ENCODE measurements at regions not wholly inside any gene's neighbourhood (a gene's known extent, or its start where the extent isn't known, plus 50 kb on each side); places are given as distances from the start of the nearest gene placed in this dataset.

- peak; percentile 94 to 98 for DNase-seq (ENCODE audit: low read depth in 1 of 2, low spot score in 1 of 2)
- peak; percentile 94 to 98 for ATAC-seq
- H3K4me3 ChIP-seq = peak overlapping the region; percentile 30; the same call in 1 of the 3 replicates
- peak overlapping the region; percentile 95 for H3K4me2 ChIP-seq
- ChIA-PET CTCF (interaction anchor here (0.7 to 4.0 kb wide), 19 partner anchors 10 to 407 kb away, joined by 3 to 14 read pairs (median 4); no protein-coding TSS in a partner anchor), POLR2A (interaction anchor here (0.7 to 3.5 kb wide), 15 partner anchors 10 to 315 kb away, joined by 3 to 37 read pairs (median 5); partner anchors contain the start of gene PMEPA1)
- peaks cover 54% of the 10 kb centered on the region for H3K4me1 ChIP-seq
- peak overlapping the region; percentile 95 to 96 for H3K27ac ChIP-seq
- WGBS (ENCODE audit: missing lambda C conversion rate) = 3% methylated on average over 15 of the region's 15 CpGs
- peaks cover 13% of the 10 kb centered on the region for H3K9me3 ChIP-seq
- peak; percentile 49 for FAIRE-seq
- no peak for TF ChIP-seq KDM1A (IDR thresholded peaks at IDR 0.05; ENCODE audit: low read depth)
- no peak for TF ChIP-seq POLR2AphosphoS2 (conservative IDR thresholded peaks at IDR 0.05; ENCODE audit: low read length)
- TF ChIP-seq, protein P1, sequence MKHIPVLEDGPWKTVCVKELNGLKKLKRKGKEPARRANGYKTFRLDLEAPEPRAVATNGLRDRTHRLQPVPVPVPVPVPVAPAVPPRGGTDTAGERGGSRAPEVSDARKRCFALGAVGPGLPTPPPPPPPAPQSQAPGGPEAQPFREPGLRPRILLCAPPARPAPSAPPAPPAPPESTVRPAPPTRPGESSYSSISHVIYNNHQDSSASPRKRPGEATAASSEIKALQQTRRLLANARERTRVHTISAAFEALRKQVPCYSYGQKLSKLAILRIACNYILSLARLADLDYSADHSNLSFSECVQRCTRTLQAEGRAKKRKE (CRISPR knock-in tag; IDR thresholded peaks at IDR 0.05; ENCODE audit: low read depth) = no peak
- no peak for TF ChIP-seq CHD4 (IDR thresholded peaks at IDR 0.05; ENCODE audit: borderline replicate concordance)
- no peak for TF ChIP-seq PHF8 (IDR thresholded peaks at IDR 0.05; ENCODE audit: borderline replicate concordance, low read depth)
- TF ChIP-seq POLR2A (IDR thresholded peaks at IDR 0.05; ENCODE audit: low read length) = no peak
- TF ChIP-seq HOXB13 (CRISPR knock-in tag; IDR thresholded peaks at IDR 0.05; ENCODE audit: low read depth) = peak; percentile 26; the same call in 1 of the 2 replicates
- TF ChIP-seq ZFP36 (IDR thresholded peaks at IDR 0.05; ENCODE audit: borderline replicate concordance, partially characterized antibody) = no peak
- no peak for TF ChIP-seq ZC3H11A (IDR thresholded peaks at IDR 0.05)
- TF ChIP-seq ZSCAN20 (CRISPR knock-in tag; IDR thresholded peaks at IDR 0.05) = no peak
- TF ChIP-seq BHLHE40 (IDR thresholded peaks at IDR 0.05; ENCODE audit: low read depth, low read length) = no peak
- no peak for TF ChIP-seq HMGXB4 (CRISPR knock-in tag; IDR thresholded peaks at IDR 0.05; ENCODE audit: borderline replicate concordance)
- no peak for TF ChIP-seq MAFK (IDR thresholded peaks at IDR 0.05; ENCODE audit: partially characterized antibody)
- TF ChIP-seq JUN (IDR thresholded peaks at IDR 0.05) = peak; percentile 97 to 98
- peak; percentile 97 for TF ChIP-seq GATA3 (IDR thresholded peaks at IDR 0.05; ENCODE audit: borderline replicate concordance)
- no peak for TF ChIP-seq RNF2 (IDR thresholded peaks at IDR 0.05; ENCODE audit: borderline replicate concordance, low read depth)
- TF ChIP-seq, protein P2, sequence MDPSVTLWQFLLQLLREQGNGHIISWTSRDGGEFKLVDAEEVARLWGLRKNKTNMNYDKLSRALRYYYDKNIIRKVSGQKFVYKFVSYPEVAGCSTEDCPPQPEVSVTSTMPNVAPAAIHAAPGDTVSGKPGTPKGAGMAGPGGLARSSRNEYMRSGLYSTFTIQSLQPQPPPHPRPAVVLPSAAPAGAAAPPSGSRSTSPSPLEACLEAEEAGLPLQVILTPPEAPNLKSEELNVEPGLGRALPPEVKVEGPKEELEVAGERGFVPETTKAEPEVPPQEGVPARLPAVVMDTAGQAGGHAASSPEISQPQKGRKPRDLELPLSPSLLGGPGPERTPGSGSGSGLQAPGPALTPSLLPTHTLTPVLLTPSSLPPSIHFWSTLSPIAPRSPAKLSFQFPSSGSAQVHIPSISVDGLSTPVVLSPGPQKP (IDR thresholded peaks at IDR 0.05; ENCODE audit: low read depth, low read length) = no peak
- TF ChIP-seq ZNF302 (CRISPR knock-in tag; IDR thresholded peaks at IDR 0.05) = no peak
- TF ChIP-seq CBX8 (IDR thresholded peaks at IDR 0.05) = no peak
- no peak for TF ChIP-seq NPAS2 (CRISPR knock-in tag; IDR thresholded peaks at IDR 0.05; ENCODE audit: borderline replicate concordance)
- TF ChIP-seq MAX (IDR thresholded peaks at IDR 0.05) = peak; percentile 87
- TF ChIP-seq RAD21 (conservative IDR thresholded peaks at IDR 0.05 in 1 of 2, IDR thresholded peaks at IDR 0.05 in 1 of 2) = peak; percentile 61 to 83
- no peak for TF ChIP-seq CTCF (IDR thresholded peaks at IDR 0.05)
- TF ChIP-seq EHF (CRISPR knock-in tag; IDR thresholded peaks at IDR 0.05) = no peak
- no peak for TF ChIP-seq MYC (IDR thresholded peaks at IDR 0.05; ENCODE audit: borderline replicate concordance, low read length)
- TF ChIP-seq RCOR1 (IDR thresholded peaks at IDR 0.05; ENCODE audit: low read depth, low read length) = 0 out of 2 replicates have a peak, but pooled peaks have one; percentile 24
- TF ChIP-seq CHD2 (IDR thresholded peaks at IDR 0.05; ENCODE audit: low read length, partially characterized antibody) = no peak
- TF ChIP-seq PBX3 (IDR thresholded peaks at IDR 0.05) = peak; percentile 86; the same call in 1 of the 2 replicates
- no peak for TF ChIP-seq TP53 (CRISPR knock-in tag; IDR thresholded peaks at IDR 0.05)
- TF ChIP-seq CEBPB (IDR thresholded peaks at IDR 0.05) = peak in 1 of 2 experiments; percentile 76; a peak in 2 of 4 replicates
- TF ChIP-seq FOXS1 (CRISPR knock-in tag; IDR thresholded peaks at IDR 0.05) = no peak
These were observed 62.6 kb upstream of the PMEPA1 start for GRCh38 chr20:57772349-57772964.

Data from A549 (cell line).